H1 (cell line): ENCODE measurements at regions not wholly inside any gene's neighbourhood (a gene's known extent, or its start where the extent isn't known, plus 50 kb on each side); places are given as distances from the start of the nearest gene placed in this dataset.

ENCODE experiments used
- CTCF ChIA-PET: fragments of 300-600 bp; sonication (Branson Sonifier 250); formaldehyde crosslinking; loops from one replicate; lab custom pipeline; 2021; ENCODE audit not compliant: partially characterized antibody; lab: Charles Lee
- POLR2A ChIA-PET: fragments of 300-600 bp; sonication (Branson Sonifier 250); formaldehyde crosslinking; loops from one replicate; lab custom pipeline; 2021; ENCODE audit warnings: inconsistent platforms; ENCODE audit not compliant: partially characterized antibody; lab: Charles Lee
- DNase-seq, 2 experiments: peaks; one replicate each; pipeline versions ENCODE4 v3.0.0 to v3.0.0-alpha.2; 2010 to 2022; ENCODE audit warnings: low spot score in 2 of 2, low read depth in 1 of 2, mixed read lengths in 1 of 2
- FAIRE-seq: peaks from 2 replicates; lab custom pipeline; 2011; peaks lifted over from hg19 to GRCh38; lab: Jason Lieb, UNC
- H2AFZ ChIP-seq: 2 replicates; pipeline ENCODE4 v1.8.1; 2012; ENCODE audit warnings: low read length, inconsistent platforms
- H2AK5ac ChIP-seq: 2 replicates; pipeline ENCODE4 v1.6.1; 2013; ENCODE audit warnings: low read depth, low read length
- H2BK120ac ChIP-seq: replicated peaks from 2 replicates; pipeline ENCODE3; 2013; ENCODE audit warnings: low read depth, low read length, inconsistent platforms
- H2BK12ac ChIP-seq: 2 replicates; pipeline ENCODE4 v1.6.1; 2013; ENCODE audit warnings: low read depth, low read length
- H2BK15ac ChIP-seq: 2 replicates; pipeline ENCODE4 v1.6.1; 2013; ENCODE audit warnings: low read length
- H2BK20ac ChIP-seq: 2 replicates; pipeline ENCODE4 v1.6.1; 2013; ENCODE audit warnings: low read length
- H2BK5ac ChIP-seq: 2 replicates; pipeline ENCODE4 v1.6.1; 2013; ENCODE audit warnings: low read depth, low read length
- H3K14ac ChIP-seq: 2 replicates; pipeline ENCODE4 v1.6.1; 2013; ENCODE audit warnings: inconsistent platforms; ENCODE audit not compliant: insufficient read length
- H3K18ac ChIP-seq: 2 replicates; pipeline ENCODE4 v1.6.1; 2013; ENCODE audit warnings: low read length; ENCODE audit errors: extremely low read depth
- H3K23ac ChIP-seq: 2 replicates; pipeline ENCODE4 v1.6.1; 2013; ENCODE audit warnings: inconsistent platforms; ENCODE audit not compliant: insufficient read length
- H3K23me2 ChIP-seq: 2 replicates; pipeline ENCODE4 v1.6.1; 2013; ENCODE audit warnings: low read depth, low read length
- H3K27ac ChIP-seq: 2 replicates; pipeline ENCODE4 v1.6.1; 2011; ENCODE audit warnings: low read depth, low read length, inconsistent platforms
- H3K27me3 ChIP-seq, 4 experiments: replicated peaks in 1 of 4; 1 replicate in 1 of 4; 2 replicates in 3 of 4; pipeline versions ENCODE4 v1.6.1 to v1.8.1; 2011 to 2013; ENCODE audit warnings: low read length in 3 of 4, mild to moderate bottlenecking in 3 of 4, inconsistent platforms in 2 of 4, mixed read lengths in 2 of 4, moderate library complexity in 1 of 4; ENCODE audit not compliant: control insufficient read depth in 3 of 4, insufficient read depth in 3 of 4; ENCODE audit errors: extremely low read depth in 1 of 4
- H3K36me3 ChIP-seq, 4 experiments: 2 replicates each; pipeline versions ENCODE4 v1.6.1 to v1.8.1; 2011 to 2013; ENCODE audit warnings: mild to moderate bottlenecking in 4 of 4, low read length in 3 of 4, moderate library complexity in 2 of 4, control low read depth in 1 of 4, inconsistent platforms in 1 of 4; ENCODE audit not compliant: insufficient read depth in 4 of 4, control insufficient read depth in 2 of 4
- H3K4ac ChIP-seq: replicated peaks from 2 replicates; pipeline ENCODE3; 2013; ENCODE audit warnings: low read length, low read depth, mixed read lengths, inconsistent platforms; ENCODE audit not compliant: insufficient read length
- H3K4me1 ChIP-seq, 4 experiments: replicated peaks in 1 of 4; 1 replicate in 1 of 4; 2 replicates in 3 of 4; pipeline versions ENCODE4 v1.6.1 to v1.8.1; 2011 to 2013; ENCODE audit warnings: low read length in 3 of 4, inconsistent platforms in 2 of 4, mixed read lengths in 1 of 4; ENCODE audit not compliant: insufficient read depth in 4 of 4, control insufficient read depth in 3 of 4
- H3K4me2 ChIP-seq, 2 experiments: 2 replicates each; pipeline versions ENCODE4 v1.6.1 to v1.8.1; 2011 to 2013; ENCODE audit warnings: low read depth in 2 of 2, low read length in 2 of 2, control low read depth in 1 of 2, inconsistent platforms in 1 of 2, mild to moderate bottlenecking in 1 of 2; ENCODE audit not compliant: insufficient read depth in 1 of 2
- H3K4me3 ChIP-seq, 4 experiments: fragments of 200-600, 300-600 bp in 1 of 4; sonication (generic), shearing (Covaris generic), sonication (Bioruptor Twin) in 1 of 4; 2 replicates each; pipeline versions ENCODE4 v1.5.1 to v1.8.1; 2011 to 2016; ENCODE audit warnings: low read length in 4 of 4, low read depth in 3 of 4, control low read depth in 2 of 4, inconsistent platforms in 2 of 4, mild to moderate bottlenecking in 2 of 4, mixed read lengths in 1 of 4, moderate library complexity in 1 of 4; ENCODE audit not compliant: insufficient read depth in 2 of 4; ENCODE audit errors: extremely low read depth in 1 of 4
- H3K56ac ChIP-seq: replicated peaks from 2 replicates; pipeline ENCODE3; 2013; ENCODE audit warnings: low read depth, mild to moderate bottlenecking, mixed read lengths, low read length, inconsistent platforms; ENCODE audit not compliant: insufficient read length
- H3K79me1 ChIP-seq: 2 replicates; pipeline ENCODE4 v1.6.1; 2013; ENCODE audit warnings: low read depth, low read length, control low read depth
- H3K79me2 ChIP-seq, 2 experiments: 2 replicates each; pipeline versions ENCODE4 v1.6.1 to v1.8.1; 2012 to 2013; ENCODE audit warnings: low read length in 2 of 2, mild to moderate bottlenecking in 2 of 2, inconsistent platforms in 1 of 2; ENCODE audit not compliant: insufficient read depth in 2 of 2, control insufficient read depth in 1 of 2
- H3K9ac ChIP-seq, 4 experiments: replicated peaks in 1 of 4; 1 replicate in 1 of 4; 2 replicates in 3 of 4; pipeline versions ENCODE4 v1.6.1 to v1.8.1; 2011 to 2013; ENCODE audit warnings: low read depth in 3 of 4, low read length in 3 of 4, control low read depth in 2 of 4, mild to moderate bottlenecking in 2 of 4, moderate library complexity in 2 of 4, inconsistent platforms in 1 of 4; ENCODE audit errors: extremely low read depth in 1 of 4
- H3K9me3 ChIP-seq, 2 experiments: 2 replicates each; pipeline versions ENCODE4 v1.6.1 to v1.8.1; 2012 to 2013; ENCODE audit warnings: mild to moderate bottlenecking in 2 of 2, moderate library complexity in 2 of 2, control low read depth in 1 of 2, inconsistent platforms in 1 of 2, low read depth in 1 of 2, low read length in 1 of 2, mixed read lengths in 1 of 2; ENCODE audit not compliant: insufficient read depth in 2 of 2
- H4K20me1 ChIP-seq, 2 experiments: replicated peaks in 1 of 2; 2 replicates each; pipeline versions ENCODE3 to v1.8.1; 2011 to 2013; ENCODE audit warnings: inconsistent platforms in 2 of 2, low read length in 2 of 2, mild to moderate bottlenecking in 1 of 2; ENCODE audit not compliant: insufficient read depth in 2 of 2, control insufficient read depth in 1 of 2
- H4K5ac ChIP-seq: 2 replicates; pipeline ENCODE4 v1.6.1; 2013; ENCODE audit warnings: low read length, low read depth, mixed read lengths, inconsistent platforms; ENCODE audit not compliant: insufficient read length
- H4K8ac ChIP-seq: 2 replicates; pipeline ENCODE4 v1.8.0; 2013; ENCODE audit warnings: mild to moderate bottlenecking, moderate library complexity, low read length, inconsistent platforms; ENCODE audit not compliant: insufficient read depth; ENCODE audit errors: extremely low read depth
- H4K91ac ChIP-seq: replicated peaks from 2 replicates; pipeline ENCODE3; 2013; ENCODE audit warnings: low read length, mixed read lengths, inconsistent platforms; ENCODE audit not compliant: insufficient read length
- ASH2L ChIP-seq: fragments of 200-600, 300-600 bp; sonication (generic); IDR thresholded peaks from one replicate; pipeline ENCODE4 v1.7.1; 2017; ENCODE audit warnings: low read length
- EGR1 ChIP-seq: IDR thresholded peaks from 2 replicates; pipeline ENCODE4 v1.6.1; 2011; ENCODE audit warnings: low read depth, low read length, borderline replicate concordance
- EZH2 ChIP-seq: fragments of 200-600 bp; sonication (generic); IDR thresholded peaks from 2 replicates; pipeline ENCODE4 v1.7.1; 2012; ENCODE audit warnings: low read depth, mild to moderate bottlenecking, moderate library complexity, low read length, inconsistent platforms; ENCODE audit not compliant: severe bottlenecking
- JUND ChIP-seq: IDR thresholded peaks from 2 replicates; pipeline ENCODE4 v1.6.1; 2011; ENCODE audit warnings: mild to moderate bottlenecking, improper control_type of control experiment, low read length
- KDM5A ChIP-seq: fragments of 200-600 bp; IDR thresholded peaks from 2 replicates; pipeline ENCODE4 v1.7.1; 2012; ENCODE audit warnings: mild to moderate bottlenecking, low read length, inconsistent platforms, mixed read lengths
- MAFK ChIP-seq: IDR thresholded peaks from 2 replicates; pipeline ENCODE4 v1.6.1; 2012; ENCODE audit warnings: low read depth, mild to moderate bottlenecking, improper control_type of control experiment, low read length
- RAD21 ChIP-seq, 2 experiments: IDR thresholded peaks in 1 of 2; conservative IDR thresholded peaks in 1 of 2; 2 replicates each; pipeline ENCODE4 v1.6.1; 2011; ENCODE audit warnings: low read depth in 2 of 2, low read length in 2 of 2, improper control_type of control experiment in 1 of 2, inconsistent platforms in 1 of 2, mild to moderate bottlenecking in 1 of 2, moderate library complexity in 1 of 2
- SAP30 ChIP-seq: fragments of 300-600 bp; sonication (generic); IDR thresholded peaks from 2 replicates; pipeline ENCODE4 v1.7.1; 2012; ENCODE audit warnings: low read length, moderate library complexity, mild to moderate bottlenecking, inconsistent platforms; ENCODE audit not compliant: insufficient read depth, insufficient replicate concordance
- SP1 ChIP-seq: IDR thresholded peaks from 2 replicates; pipeline ENCODE4 v1.6.1; 2011; ENCODE audit warnings: low read depth, low read length
- SP2 ChIP-seq: IDR thresholded peaks from 2 replicates; pipeline ENCODE4 v1.6.1; 2012; ENCODE audit warnings: mild to moderate bottlenecking, low read length, inconsistent platforms
- SP4 ChIP-seq: IDR thresholded peaks from 2 replicates; pipeline ENCODE4 v1.6.1; 2012; ENCODE audit warnings: low read length, inconsistent platforms
- WGBS, 2 experiments: shearing (Covaris generic) in 1 of 2; methylation state at CpG; one replicate each; pipeline versions ENCODE4 v1.1.6 to v1.1.7; 2013 to 2015; ENCODE audit warnings: low lambda C conversion rate in 2 of 2, mixed read lengths in 2 of 2, inconsistent platforms in 1 of 2, low coverage in 1 of 2, missing lambda C conversion rate in 1 of 2; ENCODE audit not compliant: insufficient replicate concordance in 2 of 2, insufficient coverage in 1 of 2, insufficient read length in 1 of 2; ENCODE audit errors: extremely low coverage in 1 of 2, missing lambda C conversion rate in 1 of 2; 5-methylcytosine and 5-hydroxymethylcytosine counted together

DNA sequence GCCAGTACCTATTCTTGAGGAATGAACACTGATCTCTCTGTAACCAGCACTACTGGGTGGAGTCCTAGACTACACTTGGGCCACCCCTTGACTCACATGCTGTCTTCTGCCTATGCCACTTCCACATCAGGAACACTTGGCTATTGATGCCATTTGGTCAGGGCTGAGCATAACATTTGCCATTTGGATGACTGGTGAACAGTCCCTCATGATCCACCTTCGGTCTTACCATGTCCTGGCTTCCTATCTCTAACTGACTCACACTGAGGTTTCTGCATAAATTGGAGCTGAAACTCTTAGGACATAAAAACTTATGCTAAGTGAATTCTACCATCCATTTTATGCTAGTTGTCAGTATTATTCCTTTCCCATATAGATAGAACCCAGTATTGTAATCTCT, 91.7 kb upstream of the PELI2 start:
- H3K23ac ChIP-seq, result no peak overlapping the region
- H2BK120ac ChIP-seq, result no peak overlapping the region
- H3K18ac ChIP-seq, result no peak overlapping the region
- H2BK20ac ChIP-seq, result no peak overlapping the region
- no peak overlapping the region for H3K27ac ChIP-seq
- no peaks in the 10 kb centered on the region for H3K27me3 ChIP-seq
- no peak overlapping the region for H2BK12ac ChIP-seq
- H3K79me2 ChIP-seq, result no peaks in the 10 kb centered on the region
- H2AK5ac ChIP-seq, result no peak overlapping the region
- 90% methylated on average over 1 of the region's 1 CpG; no CpG with 5 or more reads in 1 of the 2 experiments for WGBS, 2 experiments
- DNase-seq, result no peak
- no peak overlapping the region for H2BK5ac ChIP-seq
- no peaks in the 10 kb centered on the region for H3K9me3 ChIP-seq
- no peak overlapping the region for H3K4me2 ChIP-seq
- no peak overlapping the region for H2BK15ac ChIP-seq
- H3K9ac ChIP-seq, result no peak overlapping the region
- no peaks in the 10 kb centered on the region for H4K20me1 ChIP-seq
- H3K36me3 ChIP-seq, result no peaks in the 10 kb centered on the region
- FAIRE-seq, result no peak
- POLR2A ChIA-PET, result no interaction called here
- H3K79me1 ChIP-seq, result no peaks in the 10 kb centered on the region
- CTCF ChIA-PET, result interaction anchor here (1.0 to 1.4 kb wide), 3 partner anchors 98 to 319 kb away, joined by 3 read pairs; no protein-coding TSS in a partner anchor
- H4K8ac ChIP-seq, result no peak overlapping the region
- no peaks in the 10 kb centered on the region for H3K23me2 ChIP-seq
- H3K4ac ChIP-seq, result no peak overlapping the region
- H3K56ac ChIP-seq, result no peak overlapping the region
- H4K91ac ChIP-seq, result no peak overlapping the region
- H3K4me1 ChIP-seq, result no peaks in the 10 kb centered on the region; a peak in 2 of 7 replicates
- TF ChIP-seq EGR1, result no peak
- no peak for TF ChIP-seq SAP30
- no peak for TF ChIP-seq ASH2L
- TF ChIP-seq KDM5A, result no peak
- TF ChIP-seq SP4, result no peak
- TF ChIP-seq SP1, result no peak
- no peak for TF ChIP-seq SP2
- TF ChIP-seq MAFK, result no peak
- TF ChIP-seq RAD21 (IDR thresholded peaks at IDR 0.05 in 1 of 2, conservative IDR thresholded peaks at IDR 0.05 in 1 of 2; ENCODE audit: low read depth in 2 of 2, low read length in 2 of 2), result no peak
- no peak for TF ChIP-seq EZH2
- TF ChIP-seq JUND, result no peak
- no peak overlapping the region for H3K4me3 ChIP-seq
- H4K5ac ChIP-seq, result no peak overlapping the region
- H3K14ac ChIP-seq, result no peak overlapping the region
- no peak overlapping the region for H2AFZ ChIP-seq
